HEK293 (cell line): ENCODE measurements at regions not wholly inside any gene's neighbourhood (a gene's known extent, or its start where the extent isn't known, plus 50 kb on each side); places are given as distances from the start of the nearest gene placed in this dataset.

ENCODE experiments used
- CTCF ChIP-seq: fragments of 450-650 bp; formaldehyde crosslinking; IDR thresholded peaks from 2 replicates; pipeline ENCODE4 v1.5.1; 2016; ENCODE audit warnings: missing biosample characterization, missing genetic modification characterization
- REPIN1 ChIP-seq: fragments of 450-650 bp; formaldehyde crosslinking; IDR thresholded peaks from 2 replicates; pipeline ENCODE4 v1.5.1; 2017; ENCODE audit warnings: missing biosample characterization, missing genetic modification characterization, low read depth
- YY2 ChIP-seq: fragments of 450-650 bp; formaldehyde crosslinking; IDR thresholded peaks from 2 replicates; pipeline ENCODE4 v1.5.1; 2016; ENCODE audit warnings: missing biosample characterization, missing genetic modification characterization
- ZNF274 ChIP-seq, 2 experiments: fragments of 200-500 bp in 1 of 2; fragments of 450-650 bp in 1 of 2; sonication (Bioruptor generic) in 1 of 2; formaldehyde crosslinking in 1 of 2; IDR thresholded peaks; 2 replicates each; pipeline versions ENCODE4 v1.5.1 to v1.6.1; 2014 to 2016; ENCODE audit warnings: borderline replicate concordance in 1 of 2, inconsistent platforms in 1 of 2, low read length in 1 of 2, missing biosample characterization in 1 of 2, missing genetic modification characterization in 1 of 2
- ZNF555 ChIP-seq: fragments of 450-650 bp; formaldehyde crosslinking; conservative IDR thresholded peaks from 2 replicates; pipeline ENCODE4 v1.5.1; 2017; ENCODE audit warnings: missing biosample characterization, mild to moderate bottlenecking, missing genetic modification characterization, inconsistent platforms
- ZNF621 ChIP-seq: fragments of 450-650 bp; formaldehyde crosslinking; IDR thresholded peaks from 2 replicates; pipeline ENCODE4 v1.5.1; 2017; ENCODE audit warnings: missing biosample characterization, missing genetic modification characterization
- ZNF654 ChIP-seq: fragments of 450-650 bp; formaldehyde crosslinking; IDR thresholded peaks from 2 replicates; pipeline ENCODE4 v1.5.1; 2016; ENCODE audit warnings: low read depth, missing biosample characterization, missing genetic modification characterization
- ZNF660 ChIP-seq: fragments of 450-650 bp; IDR thresholded peaks from 2 replicates; pipeline ENCODE4 v1.5.1; 2018; ENCODE audit warnings: missing biosample characterization, mild to moderate bottlenecking, missing genetic modification characterization
- ZNF677 ChIP-seq: fragments of 450-650 bp; IDR thresholded peaks from 2 replicates; pipeline ENCODE4 v1.5.0; 2018; ENCODE audit warnings: missing biosample characterization, mild to moderate bottlenecking, missing genetic modification characterization, moderate library complexity
- ZSCAN23 ChIP-seq: fragments of 450-650 bp; formaldehyde crosslinking; IDR thresholded peaks from 2 replicates; pipeline ENCODE4 v1.5.1; 2016; ENCODE audit warnings: missing biosample characterization, missing genetic modification characterization
- TF ChIP-seq, protein P1 (sequence below): fragments of 450-650 bp; formaldehyde crosslinking; IDR thresholded peaks from 2 replicates; pipeline ENCODE4 v1.5.1; 2016; ENCODE audit warnings: missing biosample characterization, missing genetic modification characterization
- TF ChIP-seq, protein P2 (sequence below): fragments of 450-650 bp; formaldehyde crosslinking; IDR thresholded peaks from 2 replicates; pipeline ENCODE4 v1.5.1; 2016; ENCODE audit warnings: missing biosample characterization, missing genetic modification characterization

GRCh38 chr6:48567016-48567415, 456.0 kb upstream of the PTCHD4 start:
- TF ChIP-seq ZNF274 (IDR thresholded peaks at IDR 0.05; ENCODE audit: low read length) (no peak), ZNF274 (tag by site-specific recombination; IDR thresholded peaks at IDR 0.05; ENCODE audit: borderline replicate concordance) (no peak), YY2 (tag by site-specific recombination) (no peak), ZNF654 (no peak), REPIN1 (tag by site-specific recombination) (no peak), ZNF555 (no peak), ZNF660 (no peak), CTCF (tag by site-specific recombination) (no peak), ZNF621 (no peak), ZNF677 (tag by site-specific recombination) (no peak), ZSCAN23 (tag by site-specific recombination) (no peak)
- TF ChIP-seq, protein P1, sequence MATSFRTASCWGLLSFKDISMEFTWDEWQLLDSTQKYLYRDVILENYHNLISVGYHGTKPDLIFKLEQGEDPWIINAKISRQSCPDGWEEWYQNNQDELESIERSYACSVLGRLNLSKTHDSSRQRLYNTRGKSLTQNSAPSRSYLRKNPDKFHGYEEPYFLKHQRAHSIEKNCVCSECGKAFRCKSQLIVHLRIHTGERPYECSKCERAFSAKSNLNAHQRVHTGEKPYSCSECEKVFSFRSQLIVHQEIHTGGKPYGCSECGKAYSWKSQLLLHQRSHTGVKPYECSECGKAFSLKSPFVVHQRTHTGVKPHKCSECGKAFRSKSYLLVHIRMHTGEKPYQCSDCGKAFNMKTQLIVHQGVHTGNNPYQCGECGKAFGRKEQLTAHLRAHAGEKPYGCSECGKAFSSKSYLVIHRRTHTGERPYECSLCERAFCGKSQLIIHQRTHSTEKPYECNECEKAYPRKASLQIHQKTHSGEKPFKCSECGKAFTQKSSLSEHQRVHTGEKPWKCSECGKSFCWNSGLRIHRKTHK: no peak
- TF ChIP-seq, protein P2, sequence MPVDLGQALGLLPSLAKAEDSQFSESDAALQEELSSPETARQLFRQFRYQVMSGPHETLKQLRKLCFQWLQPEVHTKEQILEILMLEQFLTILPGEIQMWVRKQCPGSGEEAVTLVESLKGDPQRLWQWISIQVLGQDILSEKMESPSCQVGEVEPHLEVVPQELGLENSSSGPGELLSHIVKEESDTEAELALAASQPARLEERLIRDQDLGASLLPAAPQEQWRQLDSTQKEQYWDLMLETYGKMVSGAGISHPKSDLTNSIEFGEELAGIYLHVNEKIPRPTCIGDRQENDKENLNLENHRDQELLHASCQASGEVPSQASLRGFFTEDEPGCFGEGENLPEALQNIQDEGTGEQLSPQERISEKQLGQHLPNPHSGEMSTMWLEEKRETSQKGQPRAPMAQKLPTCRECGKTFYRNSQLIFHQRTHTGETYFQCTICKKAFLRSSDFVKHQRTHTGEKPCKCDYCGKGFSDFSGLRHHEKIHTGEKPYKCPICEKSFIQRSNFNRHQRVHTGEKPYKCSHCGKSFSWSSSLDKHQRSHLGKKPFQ (tag by site-specific recombination): no peak
